ENCODE measurements at regions not wholly inside any gene's neighbourhood (a gene's known extent, or its start where the extent isn't known, plus 50 kb on each side); places are given as distances from the start of the nearest gene placed in this dataset.

GRCh38 chr3:166127969-166128368, 290.7 kb upstream of the BCHE start:
- TF ChIP-seq CTCF (conservative IDR thresholded peaks at IDR 0.05 in 1 of 2, IDR thresholded peaks at IDR 0.05 in 1 of 2; ENCODE audit: low read depth in 1 of 2, low read length in 2 of 2) = no peak
- TF ChIP-seq EZH2 (IDR thresholded peaks at IDR 0.05; ENCODE audit: low read length, missing control alignments) = no peak
